ENCODE measurements at regions not wholly inside any gene's neighbourhood (a gene's known extent, or its start where the extent isn't known, plus 50 kb on each side); places are given as distances from the start of the nearest gene placed in this dataset.

DNA sequence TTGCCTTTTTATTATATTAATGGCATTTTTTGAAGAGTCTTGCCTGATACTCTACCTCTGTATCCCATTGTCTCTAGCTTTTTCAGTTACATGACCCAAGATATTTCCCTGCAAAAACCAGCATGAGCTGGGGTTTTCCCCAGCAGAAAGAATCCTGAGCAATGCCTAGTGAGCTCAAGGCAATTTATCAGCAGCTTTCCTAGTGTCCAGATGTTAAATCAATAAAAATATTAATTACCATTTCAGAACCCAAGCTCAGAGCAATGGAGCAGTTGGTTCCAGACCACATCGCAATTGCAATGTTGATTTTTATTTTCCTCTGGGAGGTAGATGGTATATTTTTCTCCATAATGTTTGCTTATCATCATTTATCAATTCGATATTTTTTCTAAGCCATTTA lies 137.2 kb downstream of the RAB38 start:
- no peak for DNase-seq (ENCODE audit: low read depth)
- no peaks in the 10 kb centered on the region for H3K9me3 ChIP-seq (ENCODE audit: control insufficient read depth, low read length)
- H3K4me3 ChIP-seq (ENCODE audit: low read length): no peak overlapping the region
- H3K4me1 ChIP-seq (ENCODE audit: control insufficient read depth, insufficient read depth, low read length): peaks cover 6% of the 10 kb centered on the region
- no peaks in the 10 kb centered on the region for H3K27me3 ChIP-seq (replicated peaks; ENCODE audit: control insufficient read depth, insufficient read depth, low read length)
- H3K9ac ChIP-seq (ENCODE audit: low read length): no peak overlapping the region
- no peaks in the 10 kb centered on the region for H3K36me3 ChIP-seq (ENCODE audit: control insufficient read depth, insufficient read depth, low read length, severe bottlenecking)

GRCh38 chr11:88036701-88037100 lies 138.5 kb downstream of the RAB38 start:
- Histone ChIP-seq H3K4me3 (ENCODE audit: low read length) (no peak overlapping the region), H3K36me3 (ENCODE audit: control insufficient read depth, insufficient read depth, low read length, severe bottlenecking) (no peaks in the 10 kb centered on the region), H3K4me1 (ENCODE audit: control insufficient read depth, insufficient read depth, low read length) (no peaks in the 10 kb centered on the region), H3K9me3 (ENCODE audit: control insufficient read depth, low read length) (no peaks in the 10 kb centered on the region), H3K27me3 (replicated peaks; ENCODE audit: control insufficient read depth, insufficient read depth, low read length) (no peaks in the 10 kb centered on the region), H3K9ac (ENCODE audit: low read length) (no peak overlapping the region)
- DNase-seq (ENCODE audit: low read depth): no peak

- Histone ChIP-seq H3K27me3 (replicated peaks; ENCODE audit: control insufficient read depth, insufficient read depth, low read length) (no peaks in the 10 kb centered on the region), H3K36me3 (ENCODE audit: control insufficient read depth, insufficient read depth, low read length, severe bottlenecking) (no peaks in the 10 kb centered on the region), H3K9me3 (ENCODE audit: control insufficient read depth, low read length) (no peaks in the 10 kb centered on the region), H3K9ac (ENCODE audit: low read length) (no peak overlapping the region), H3K4me3 (ENCODE audit: low read length) (no peak overlapping the region), H3K4me1 (ENCODE audit: control insufficient read depth, insufficient read depth, low read length) (no peaks in the 10 kb centered on the region)
- no peak for DNase-seq (ENCODE audit: low read depth)
Measured at GRCh38 chr11:88035271-88035670, 140.0 kb downstream of the RAB38 start.

DNA sequence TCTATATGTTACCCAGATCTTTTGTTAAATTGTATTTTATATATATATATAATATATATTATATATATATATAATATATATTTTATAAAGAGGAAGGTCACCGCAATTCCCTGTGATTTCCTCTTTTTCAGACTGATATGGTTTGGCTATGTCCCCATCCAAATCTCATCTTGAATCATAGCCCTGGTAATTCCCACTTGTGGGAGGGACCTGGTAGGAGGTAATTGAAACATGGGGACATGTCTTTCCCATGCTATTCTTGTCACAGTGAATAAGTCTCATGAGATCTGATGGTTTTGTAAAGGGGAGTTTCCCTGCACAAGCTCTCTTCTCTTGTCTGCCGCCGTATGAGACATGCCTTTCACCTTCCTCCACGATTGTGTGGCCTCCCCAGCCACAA lies 157.6 kb downstream of the RAB38 start:
- Histone ChIP-seq H3K9me3 (ENCODE audit: control insufficient read depth, low read length) (no peaks in the 10 kb centered on the region), H3K4me3 (ENCODE audit: low read length) (no peak overlapping the region), H3K9ac (ENCODE audit: low read length) (no peak overlapping the region), H3K27me3 (replicated peaks; ENCODE audit: control insufficient read depth, insufficient read depth, low read length) (no peaks in the 10 kb centered on the region), H3K36me3 (ENCODE audit: control insufficient read depth, insufficient read depth, low read length, severe bottlenecking) (no peaks in the 10 kb centered on the region), H3K4me1 (ENCODE audit: control insufficient read depth, insufficient read depth, low read length) (no peaks in the 10 kb centered on the region)
- DNase-seq (ENCODE audit: low read depth): no peak

GRCh38 chr11:88016392-88017170 lies 158.7 kb downstream of the RAB38 start:
- Histone ChIP-seq H3K4me3 (ENCODE audit: low read length) (no peak overlapping the region), H3K4me1 (ENCODE audit: control insufficient read depth, insufficient read depth, low read length) (no peaks in the 10 kb centered on the region), H3K9ac (ENCODE audit: low read length) (no peak overlapping the region), H3K36me3 (ENCODE audit: control insufficient read depth, insufficient read depth, low read length, severe bottlenecking) (no peaks in the 10 kb centered on the region), H3K27me3 (replicated peaks; ENCODE audit: control insufficient read depth, insufficient read depth, low read length) (no peaks in the 10 kb centered on the region), H3K9me3 (ENCODE audit: control insufficient read depth, low read length) (no peaks in the 10 kb centered on the region)
- peak; percentile 93 for DNase-seq (ENCODE audit: low read depth)

DNA sequence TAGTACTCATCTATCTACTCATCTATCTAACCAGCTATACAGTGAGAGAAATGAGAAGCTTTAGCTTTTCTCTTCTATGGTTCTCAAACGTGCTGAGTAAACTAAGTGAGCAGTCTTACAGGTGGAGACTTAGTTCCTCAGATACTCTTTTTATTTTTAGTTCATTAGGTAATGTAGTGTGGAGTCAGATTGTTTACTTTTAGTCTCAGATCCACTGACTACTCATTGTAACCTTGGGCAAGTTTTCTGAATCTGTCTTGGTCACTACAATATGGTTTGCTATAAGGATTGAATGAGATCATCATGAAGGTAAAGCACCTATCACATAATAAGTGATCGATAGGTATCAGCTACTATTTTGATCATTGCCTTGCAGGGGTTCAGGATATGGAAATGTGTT lies 160.1 kb downstream of the RAB38 start:
- H3K9ac ChIP-seq (ENCODE audit: low read length): no peak overlapping the region
- H3K27me3 ChIP-seq (replicated peaks; ENCODE audit: control insufficient read depth, insufficient read depth, low read length): no peaks in the 10 kb centered on the region
- H3K36me3 ChIP-seq (ENCODE audit: control insufficient read depth, insufficient read depth, low read length, severe bottlenecking): no peaks in the 10 kb centered on the region
- H3K4me3 ChIP-seq (ENCODE audit: low read length): no peak overlapping the region
- no peak for DNase-seq (ENCODE audit: low read depth)
- H3K4me1 ChIP-seq (ENCODE audit: control insufficient read depth, insufficient read depth, low read length): no peaks in the 10 kb centered on the region
- no peaks in the 10 kb centered on the region for H3K9me3 ChIP-seq (ENCODE audit: control insufficient read depth, low read length)

GRCh38 chr11:88013508-88014065 lies 161.7 kb downstream of the RAB38 start:
- no peak overlapping the region for H3K4me3 ChIP-seq (ENCODE audit: low read length)
- no peaks in the 10 kb centered on the region for H3K36me3 ChIP-seq (ENCODE audit: control insufficient read depth, insufficient read depth, low read length, severe bottlenecking)
- no peak overlapping the region for H3K9ac ChIP-seq (ENCODE audit: low read length)

DNA sequence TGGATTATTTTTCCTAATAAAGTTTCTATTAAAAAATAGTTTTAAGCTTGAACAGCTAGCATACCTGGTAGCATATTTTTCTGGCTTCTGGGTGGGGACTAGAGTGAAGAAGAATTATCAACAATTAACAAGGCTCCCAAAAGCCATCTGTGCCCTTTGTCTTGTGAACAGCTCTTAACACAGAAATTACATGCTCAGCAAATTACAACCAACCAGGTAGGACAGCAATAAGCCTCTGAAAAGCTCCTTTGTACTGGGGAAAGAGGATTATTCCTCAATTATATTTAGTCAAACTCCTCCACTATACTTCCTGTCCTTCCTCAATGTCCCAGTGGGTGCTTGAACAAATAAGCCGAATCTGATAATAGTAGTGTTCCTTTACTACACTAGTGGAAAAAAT lies 162.8 kb downstream of the RAB38 start:
- no peak for DNase-seq (ENCODE audit: low read depth)
- no peaks in the 10 kb centered on the region for H3K9me3 ChIP-seq (ENCODE audit: control insufficient read depth, low read length)
- H3K27me3 ChIP-seq (replicated peaks; ENCODE audit: control insufficient read depth, insufficient read depth, low read length): no peaks in the 10 kb centered on the region
- no peak overlapping the region for H3K9ac ChIP-seq (ENCODE audit: low read length)
- H3K4me3 ChIP-seq (ENCODE audit: low read length): no peak overlapping the region
- no peaks in the 10 kb centered on the region for H3K4me1 ChIP-seq (ENCODE audit: control insufficient read depth, insufficient read depth, low read length)
- no peaks in the 10 kb centered on the region for H3K36me3 ChIP-seq (ENCODE audit: control insufficient read depth, insufficient read depth, low read length, severe bottlenecking)

More at GRCh38 chr11:88013508-88014065, 161.7 kb downstream of the RAB38 start:
- no peaks in the 10 kb centered on the region for H3K4me1 ChIP-seq (ENCODE audit: control insufficient read depth, insufficient read depth, low read length)
- H3K9me3 ChIP-seq (ENCODE audit: control insufficient read depth, low read length): no peaks in the 10 kb centered on the region
- DNase-seq (ENCODE audit: low read depth): peak; percentile 14
- no peaks in the 10 kb centered on the region for H3K27me3 ChIP-seq (replicated peaks; ENCODE audit: control insufficient read depth, insufficient read depth, low read length)

DNA sequence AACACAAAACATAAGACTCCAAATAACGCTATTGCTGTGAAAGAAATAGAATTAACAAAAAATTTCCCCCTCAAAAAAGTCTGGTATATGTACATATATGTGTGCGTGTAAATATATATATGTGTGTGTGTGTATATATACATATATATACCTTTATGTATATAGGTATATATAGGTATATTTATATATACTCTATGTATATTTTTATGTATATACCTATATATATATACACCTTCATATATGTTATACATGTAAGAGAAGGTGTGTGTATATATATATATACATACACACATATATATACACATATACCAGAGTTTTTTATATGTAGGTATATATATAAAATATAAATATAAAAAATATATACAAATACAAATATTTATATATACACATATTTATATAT lies 199.2 kb downstream of the RAB38 start:
- H3K9me3 ChIP-seq (ENCODE audit: control insufficient read depth, low read length): no peaks in the 10 kb centered on the region
- no peaks in the 10 kb centered on the region for H3K27me3 ChIP-seq (replicated peaks; ENCODE audit: control insufficient read depth, insufficient read depth, low read length)
- no peak for DNase-seq (ENCODE audit: low read depth)
- H3K4me1 ChIP-seq (ENCODE audit: control insufficient read depth, insufficient read depth, low read length): no peaks in the 10 kb centered on the region
- H3K9ac ChIP-seq (ENCODE audit: low read length): no peak overlapping the region
- H3K36me3 ChIP-seq (ENCODE audit: control insufficient read depth, insufficient read depth, low read length, severe bottlenecking): no peaks in the 10 kb centered on the region
- H3K4me3 ChIP-seq (ENCODE audit: low read length): no peak overlapping the region

GRCh38 chr11:87974797-87975196 lies 200.4 kb downstream of the RAB38 start:
- Histone ChIP-seq H3K4me1 (ENCODE audit: control insufficient read depth, insufficient read depth, low read length) (no peaks in the 10 kb centered on the region), H3K9ac (ENCODE audit: low read length) (no peak overlapping the region), H3K4me3 (ENCODE audit: low read length) (no peak overlapping the region), H3K36me3 (ENCODE audit: control insufficient read depth, insufficient read depth, low read length, severe bottlenecking) (no peaks in the 10 kb centered on the region), H3K27me3 (replicated peaks; ENCODE audit: control insufficient read depth, insufficient read depth, low read length) (no peaks in the 10 kb centered on the region), H3K9me3 (ENCODE audit: control insufficient read depth, low read length) (no peaks in the 10 kb centered on the region)
- no peak for DNase-seq (ENCODE audit: low read depth)

DNA sequence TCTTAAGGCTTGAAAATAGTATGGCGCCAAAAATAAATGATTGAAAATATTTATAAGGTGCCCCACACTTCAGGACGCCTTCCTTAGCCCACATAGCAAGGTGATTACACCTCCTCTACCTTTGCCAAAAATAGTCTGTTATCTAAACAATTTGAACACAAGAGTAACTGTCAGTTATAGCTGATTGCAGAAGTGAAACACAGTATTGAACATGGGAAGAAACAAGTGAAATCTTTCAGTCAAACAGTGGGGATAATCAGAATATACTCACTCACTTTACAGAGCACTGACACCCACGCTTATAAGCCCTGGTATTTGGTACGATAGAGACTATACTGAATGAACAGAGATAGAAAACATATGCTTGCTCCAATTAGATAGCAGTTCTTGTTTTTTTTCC lies 203.1 kb downstream of the RAB38 start:
- Histone ChIP-seq H3K36me3 (ENCODE audit: control insufficient read depth, insufficient read depth, low read length, severe bottlenecking) (no peaks in the 10 kb centered on the region), H3K4me3 (ENCODE audit: low read length) (no peak overlapping the region), H3K9ac (ENCODE audit: low read length) (no peak overlapping the region), H3K27me3 (replicated peaks; ENCODE audit: control insufficient read depth, insufficient read depth, low read length) (no peaks in the 10 kb centered on the region), H3K9me3 (ENCODE audit: control insufficient read depth, low read length) (no peaks in the 10 kb centered on the region), H3K4me1 (ENCODE audit: control insufficient read depth, insufficient read depth, low read length) (peaks cover 6% of the 10 kb centered on the region)
- no peak for DNase-seq (ENCODE audit: low read depth)

DNA sequence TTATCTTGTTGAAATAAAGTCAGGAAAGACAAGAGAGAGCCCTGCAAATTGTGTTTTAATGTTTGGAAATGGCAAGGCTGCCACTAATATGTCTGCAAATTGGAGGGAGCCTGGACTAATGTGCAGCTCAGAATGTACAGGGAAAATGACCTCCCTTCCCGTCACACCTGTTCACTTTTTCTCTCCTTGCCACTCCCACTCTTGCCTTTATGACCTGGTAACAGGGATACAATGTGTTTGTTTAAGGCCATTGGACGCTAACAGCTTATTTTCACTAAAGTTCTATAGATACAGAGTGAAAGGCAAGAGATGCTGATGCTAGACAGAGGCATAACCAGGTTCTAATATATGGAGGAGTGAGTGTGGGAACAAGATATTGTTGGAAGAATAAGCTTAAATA lies 203.9 kb downstream of the RAB38 start:
- no peak for DNase-seq (ENCODE audit: low read depth)
- no peaks in the 10 kb centered on the region for H3K9me3 ChIP-seq (ENCODE audit: control insufficient read depth, low read length)
- H3K4me1 ChIP-seq (ENCODE audit: control insufficient read depth, insufficient read depth, low read length): peaks cover 13% of the 10 kb centered on the region
- H3K4me3 ChIP-seq (ENCODE audit: low read length): no peak overlapping the region
- no peaks in the 10 kb centered on the region for H3K36me3 ChIP-seq (ENCODE audit: control insufficient read depth, insufficient read depth, low read length, severe bottlenecking)
- no peak overlapping the region for H3K9ac ChIP-seq (ENCODE audit: low read length)
- H3K27me3 ChIP-seq (replicated peaks; ENCODE audit: control insufficient read depth, insufficient read depth, low read length): no peaks in the 10 kb centered on the region

Data from adipocyte (in vitro differentiated cells).